ENCODE measurements at regions not wholly inside any gene's neighbourhood (a gene's known extent, or its start where the extent isn't known, plus 50 kb on each side); places are given as distances from the start of the nearest gene placed in this dataset.

DNA sequence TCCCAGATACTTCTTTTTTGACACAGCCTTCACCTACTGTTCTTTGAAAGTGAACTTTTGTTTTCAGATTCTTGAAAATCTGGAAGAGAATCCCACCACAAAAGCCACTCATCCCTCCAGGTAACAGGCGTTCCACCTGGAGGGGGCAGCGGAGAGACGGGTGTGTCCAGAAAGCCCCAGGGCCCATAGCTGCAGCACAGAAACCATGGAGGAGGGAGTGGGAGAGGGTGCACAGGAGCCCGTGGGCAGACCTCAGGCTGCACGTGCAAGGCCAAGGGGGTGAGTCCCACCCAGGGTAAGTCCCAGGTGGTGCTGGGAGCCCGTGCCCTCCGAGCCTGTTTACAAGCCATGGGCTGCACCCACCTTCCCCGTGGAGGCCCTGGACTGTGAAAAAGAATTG, 86.5 kb downstream of the PSMG1 start:
- H3K27ac Mint-ChIP-seq: no peak overlapping the region
- no peaks in the 10 kb centered on the region for H3K4me1 Mint-ChIP-seq
- DNase-seq (no peak), ATAC-seq (no peak)
- no peak overlapping the region for H3K4me3 Mint-ChIP-seq
- peaks cover 5% of the 10 kb centered on the region for H3K27me3 Mint-ChIP-seq
- CTCF ChIA-PET: no interaction called here
- no peaks in the 10 kb centered on the region for H3K9me3 Mint-ChIP-seq (ENCODE audit: low read depth)
- H3K36me3 Mint-ChIP-seq: no peaks in the 10 kb centered on the region

GRCh38 chr21:39095681-39096080, 87.6 kb downstream of the PSMG1 start:
- no peaks in the 10 kb centered on the region for H3K27me3 Mint-ChIP-seq
- H3K36me3 Mint-ChIP-seq: no peaks in the 10 kb centered on the region
- no peaks in the 10 kb centered on the region for H3K9me3 Mint-ChIP-seq (ENCODE audit: low read depth)
- ATAC-seq (no peak), DNase-seq (no peak)
- CTCF ChIA-PET: no interaction called here
- no peaks in the 10 kb centered on the region for H3K4me1 Mint-ChIP-seq
- no peak overlapping the region for H3K27ac Mint-ChIP-seq
- H3K4me3 Mint-ChIP-seq: no peak overlapping the region

DNA sequence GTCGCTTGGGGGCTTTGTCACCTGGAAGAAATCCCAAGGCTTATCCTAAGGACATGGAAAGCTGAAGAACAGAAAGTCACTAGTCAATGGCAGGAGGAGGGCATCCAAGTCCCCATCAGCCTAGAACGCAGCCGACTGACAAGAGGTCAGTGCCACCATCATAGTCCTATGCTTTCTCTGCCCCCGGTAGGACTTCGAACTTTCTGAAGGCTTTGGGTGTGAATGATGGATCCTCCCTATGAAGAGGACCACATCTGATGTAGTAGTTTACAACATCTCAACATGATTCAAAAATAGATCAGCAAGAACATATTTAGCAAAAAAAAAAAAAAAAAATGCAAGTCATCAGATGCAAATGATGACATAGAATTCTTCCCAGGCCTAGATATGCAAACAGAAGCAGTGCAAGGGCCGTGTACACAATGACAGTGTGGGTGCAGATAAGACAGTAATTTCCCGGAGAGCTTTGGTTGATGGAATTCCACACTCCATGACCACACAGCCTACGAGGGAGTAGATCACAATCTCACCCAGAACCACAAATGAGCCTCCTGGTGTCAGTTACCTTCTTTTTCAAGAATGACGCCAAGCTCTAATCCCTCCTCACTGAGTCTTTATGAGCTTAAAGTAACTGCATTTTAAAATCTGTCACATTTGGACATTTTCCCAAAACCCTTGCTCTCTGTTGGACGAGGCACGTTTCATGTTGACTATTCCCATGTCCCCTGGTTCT, 88.2 kb downstream of the PSMG1 start:
- Mint-ChIP-seq H3K4me1 (no peaks in the 10 kb centered on the region), H3K36me3 (no peaks in the 10 kb centered on the region), H3K4me3 (no peak overlapping the region), H3K9me3 (ENCODE audit: low read depth) (no peaks in the 10 kb centered on the region), H3K27ac (no peak overlapping the region), H3K27me3 (no peaks in the 10 kb centered on the region)
- CTCF ChIA-PET: no interaction called here
- no peak for ATAC-seq
- DNase-seq: no peak

DNA sequence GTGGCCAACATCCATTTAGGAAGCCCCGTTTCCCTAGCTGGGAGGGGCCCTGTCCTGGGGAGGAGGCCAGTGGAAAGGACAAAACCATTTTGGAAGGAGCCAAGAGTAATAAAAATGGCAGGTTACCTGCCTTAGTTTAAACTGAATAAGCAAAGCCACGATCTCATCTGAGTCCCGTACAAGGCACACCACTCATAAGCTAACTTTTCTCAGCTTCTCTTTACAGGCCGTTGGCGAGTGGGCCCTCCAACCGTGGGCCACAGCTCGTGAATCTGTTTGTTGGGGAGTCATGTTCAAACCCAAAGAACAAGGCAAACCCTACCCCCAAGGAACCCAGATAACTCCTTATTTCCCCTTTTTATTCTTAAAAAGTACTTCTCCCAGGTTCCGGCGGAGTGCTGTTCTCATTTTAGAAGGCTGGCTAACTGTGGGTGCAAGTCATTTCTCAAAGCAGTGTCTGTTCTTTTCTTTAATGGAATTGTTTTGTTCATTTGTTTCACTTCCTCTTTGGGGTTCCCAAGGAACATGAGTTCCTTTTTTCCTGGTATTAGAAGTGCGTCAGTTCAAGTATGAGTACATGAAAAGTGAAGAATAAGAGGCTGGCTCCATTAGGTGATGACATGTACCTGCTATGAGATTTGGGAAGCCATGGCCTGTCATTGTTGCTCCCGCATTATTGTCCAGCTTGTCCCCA, 89.0 kb downstream of the PSMG1 start:
- Mint-ChIP-seq H3K9me3 (ENCODE audit: low read depth) (no peaks in the 10 kb centered on the region), H3K27ac (no peak overlapping the region), H3K27me3 (no peaks in the 10 kb centered on the region), H3K4me3 (no peak overlapping the region), H3K36me3 (no peaks in the 10 kb centered on the region), H3K4me1 (no peaks in the 10 kb centered on the region)
- DNase-seq (no peak), ATAC-seq (no peak)
- CTCF ChIA-PET: interaction anchor here (0.5 kb wide), 1 partner anchor 392 kb away, joined by 3 read pairs; no protein-coding TSS in a partner anchor

DNA sequence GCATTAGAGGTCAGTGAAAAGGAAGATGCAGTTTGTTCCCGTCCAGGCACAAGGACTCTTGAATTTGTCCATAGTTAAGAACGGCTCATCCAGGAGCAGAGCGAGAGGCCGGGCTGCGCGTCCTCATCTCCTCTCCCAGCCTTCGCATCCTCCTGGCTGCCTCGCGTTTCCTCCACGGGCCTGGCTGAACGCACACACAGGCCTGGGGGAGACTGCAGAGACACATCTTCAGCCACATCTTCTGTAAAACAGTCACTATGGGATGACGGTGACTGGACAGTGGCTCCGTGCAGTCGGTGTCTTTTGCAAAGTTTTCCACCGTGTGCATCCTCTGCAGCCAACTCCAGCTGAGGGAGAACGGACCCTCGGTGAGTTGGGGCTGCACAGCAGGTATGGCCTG, 89.7 kb downstream of the PSMG1 start:
- CTCF ChIA-PET: interaction anchor here (0.5 kb wide), 1 partner anchor 391 kb away, joined by 3 read pairs; no protein-coding TSS in a partner anchor
- no peaks in the 10 kb centered on the region for H3K27me3 Mint-ChIP-seq

GRCh38 chr21:39088831-39089380, 94.3 kb downstream of the PSMG1 start:
- Mint-ChIP-seq H3K9me3 (ENCODE audit: low read depth) (no peaks in the 10 kb centered on the region), H3K4me1 (no peaks in the 10 kb centered on the region), H3K27me3 (no peaks in the 10 kb centered on the region), H3K27ac (no peak overlapping the region), H3K4me3 (no peak overlapping the region), H3K36me3 (no peaks in the 10 kb centered on the region)
- ATAC-seq (no peak), DNase-seq (no peak)
- CTCF ChIA-PET: no interaction called here

More for the DNA sequence above, 89.7 kb downstream of the PSMG1 start:
- Mint-ChIP-seq H3K4me1 (no peaks in the 10 kb centered on the region), H3K4me3 (no peak overlapping the region), H3K36me3 (no peaks in the 10 kb centered on the region), H3K27ac (no peak overlapping the region), H3K9me3 (ENCODE audit: low read depth) (no peaks in the 10 kb centered on the region)
- ATAC-seq (no peak), DNase-seq (no peak)

DNA sequence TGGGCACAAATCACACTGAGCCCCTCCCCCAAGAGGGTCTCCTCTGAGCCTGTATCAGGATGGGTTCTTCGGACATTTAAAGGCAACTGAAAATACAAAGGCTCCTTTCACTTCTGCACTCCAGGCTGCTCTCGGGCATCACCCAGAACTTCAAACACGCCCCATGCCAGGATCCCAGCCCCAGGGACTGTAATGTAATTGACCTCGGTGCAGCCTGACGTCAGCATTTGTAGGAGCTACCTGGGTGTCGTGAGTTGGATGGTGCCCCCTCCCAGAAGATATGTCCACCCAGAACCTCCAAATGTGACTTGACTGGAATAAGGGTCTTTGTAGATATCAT, 95.2 kb downstream of the PSMG1 start:
- no peaks in the 10 kb centered on the region for H3K9me3 Mint-ChIP-seq (ENCODE audit: low read depth)
- CTCF ChIA-PET: no interaction called here
- no peak overlapping the region for H3K27ac Mint-ChIP-seq
- H3K27me3 Mint-ChIP-seq: no peaks in the 10 kb centered on the region
- no peak for ATAC-seq
- H3K4me1 Mint-ChIP-seq: no peaks in the 10 kb centered on the region
- no peaks in the 10 kb centered on the region for H3K36me3 Mint-ChIP-seq
- no peak for DNase-seq
- no peak overlapping the region for H3K4me3 Mint-ChIP-seq

DNA sequence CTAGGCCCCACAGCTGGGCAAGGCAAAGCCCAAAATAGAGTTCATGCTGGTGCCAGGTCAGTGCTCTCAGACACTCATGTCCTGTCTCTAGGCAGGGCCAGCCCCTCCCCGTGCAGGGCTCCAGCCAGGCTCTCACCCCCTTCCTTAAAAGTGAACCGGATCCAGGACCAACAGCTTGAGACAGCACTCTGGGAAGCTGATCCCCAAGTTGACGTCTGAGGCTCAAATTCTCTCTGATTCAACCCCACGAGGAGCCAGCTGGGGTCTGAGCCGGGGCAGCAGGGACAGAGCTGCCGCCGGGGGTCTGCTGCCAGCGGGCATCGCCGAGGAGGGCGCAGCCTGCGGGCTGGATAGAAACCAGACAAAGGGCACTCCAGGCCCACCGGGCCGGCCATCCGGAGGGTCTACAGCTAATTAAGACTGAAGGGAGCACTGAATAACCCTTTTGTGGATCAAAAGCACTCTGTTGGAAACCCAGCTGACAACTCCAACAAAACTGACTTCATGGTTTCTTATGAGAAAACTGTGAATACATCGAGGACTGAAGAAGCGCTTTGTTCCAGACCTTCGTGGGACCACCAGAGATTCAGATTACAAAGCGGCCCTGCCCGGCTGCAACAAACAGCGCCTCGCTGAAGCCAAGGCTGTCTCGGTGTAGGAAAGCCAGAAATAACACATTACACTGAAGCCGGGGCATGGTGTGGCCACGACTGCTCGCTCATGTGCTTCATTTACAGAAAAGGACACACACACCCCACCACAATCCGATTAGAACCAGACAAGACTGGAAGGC, 95.8 kb downstream of the PSMG1 start:
- no peak overlapping the region for H3K27ac Mint-ChIP-seq
- H3K36me3 Mint-ChIP-seq: no peaks in the 10 kb centered on the region
- ATAC-seq (no peak), DNase-seq (no peak)
- H3K9me3 Mint-ChIP-seq (ENCODE audit: low read depth): no peaks in the 10 kb centered on the region
- H3K4me3 Mint-ChIP-seq: no peak overlapping the region
- H3K4me1 Mint-ChIP-seq: no peaks in the 10 kb centered on the region
- CTCF ChIA-PET: no interaction called here
- H3K27me3 Mint-ChIP-seq: no peaks in the 10 kb centered on the region

- CTCF ChIA-PET: no interaction called here
- H3K27ac Mint-ChIP-seq: no peak overlapping the region
- no peak for ATAC-seq
- H3K27me3 Mint-ChIP-seq: no peaks in the 10 kb centered on the region
- DNase-seq: no peak
- no peaks in the 10 kb centered on the region for H3K4me1 Mint-ChIP-seq
- no peaks in the 10 kb centered on the region for H3K36me3 Mint-ChIP-seq
- no peaks in the 10 kb centered on the region for H3K9me3 Mint-ChIP-seq (ENCODE audit: low read depth)
- H3K4me3 Mint-ChIP-seq: no peak overlapping the region
Observed at GRCh38 chr21:39086547-39086946, 96.7 kb downstream of the PSMG1 start.

DNA sequence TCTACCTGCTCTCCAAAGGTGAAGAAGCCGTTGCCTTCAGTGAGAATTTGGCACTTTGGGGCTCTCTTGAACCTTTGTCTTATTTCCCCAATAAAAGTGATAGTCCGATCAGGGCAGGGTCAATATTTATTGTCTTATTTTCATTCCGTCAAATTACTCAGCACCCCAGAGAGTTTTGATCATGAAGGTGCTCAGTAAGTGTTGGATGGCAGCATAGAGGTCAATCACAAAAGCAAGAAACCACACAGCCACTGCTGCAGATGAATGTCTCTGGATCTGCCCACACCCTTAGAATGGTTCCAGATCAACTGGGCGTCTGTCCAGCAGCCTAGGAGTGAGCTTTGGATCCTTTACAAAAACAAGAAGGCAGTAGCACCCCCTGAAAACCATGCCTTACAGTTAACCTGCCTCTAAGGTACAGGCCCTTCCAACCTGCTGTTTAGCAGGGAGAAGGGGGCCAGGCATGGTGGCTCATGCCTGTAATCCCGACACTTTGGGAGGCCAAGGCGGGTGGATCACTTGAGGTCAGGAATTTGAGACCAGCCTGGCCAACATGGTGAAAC, 97.3 kb downstream of the PSMG1 start:
- CTCF ChIA-PET: no interaction called here
- H3K4me1 Mint-ChIP-seq: no peaks in the 10 kb centered on the region
- H3K27ac Mint-ChIP-seq: no peak overlapping the region
- no peak overlapping the region for H3K4me3 Mint-ChIP-seq
- H3K27me3 Mint-ChIP-seq: no peaks in the 10 kb centered on the region
- ATAC-seq (no peak), DNase-seq (no peak)
- H3K9me3 Mint-ChIP-seq (ENCODE audit: low read depth): no peaks in the 10 kb centered on the region
- H3K36me3 Mint-ChIP-seq: no peaks in the 10 kb centered on the region

DNA sequence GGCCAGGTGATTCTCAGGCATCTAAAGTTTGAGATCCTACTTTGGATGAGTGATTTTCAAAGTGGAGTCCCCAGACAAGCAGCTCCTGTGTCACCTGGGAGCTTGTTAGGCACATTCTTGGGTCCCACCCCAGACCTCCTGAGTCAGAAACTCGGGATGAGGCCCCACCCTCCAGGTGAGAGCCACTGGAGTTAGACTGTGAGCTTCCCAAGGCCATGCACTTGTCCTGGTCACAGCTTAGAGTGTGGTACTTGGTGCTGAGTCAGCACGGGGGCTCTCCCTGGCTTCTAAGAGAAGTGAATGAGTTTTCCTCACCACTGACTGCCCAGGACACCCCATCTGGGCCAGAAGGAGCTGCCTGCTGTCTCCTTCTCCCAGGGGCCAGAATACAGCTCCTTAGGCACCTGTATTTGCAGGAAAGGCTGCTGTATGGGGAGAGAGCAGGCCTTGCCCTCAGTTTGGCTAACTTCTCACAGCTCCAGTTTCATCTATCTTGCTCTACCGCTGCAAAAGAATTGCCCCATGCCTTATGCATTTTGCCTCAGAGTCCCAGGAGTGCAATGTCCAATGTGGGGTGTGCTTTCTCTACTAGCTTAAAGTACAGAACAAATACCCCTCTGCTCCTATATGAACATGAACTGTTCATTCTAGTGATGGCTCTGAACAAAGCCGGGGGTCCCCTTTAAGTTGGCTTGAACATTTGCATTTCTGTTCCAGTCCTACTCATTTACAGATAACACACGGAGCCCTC, 98.1 kb downstream of the PSMG1 start:
- no peak overlapping the region for H3K4me3 Mint-ChIP-seq
- H3K9me3 Mint-ChIP-seq (ENCODE audit: low read depth): no peaks in the 10 kb centered on the region
- no peak overlapping the region for H3K27ac Mint-ChIP-seq
- CTCF ChIA-PET: no interaction called here
- no peaks in the 10 kb centered on the region for H3K27me3 Mint-ChIP-seq
- ATAC-seq: no peak
- no peaks in the 10 kb centered on the region for H3K36me3 Mint-ChIP-seq
- no peaks in the 10 kb centered on the region for H3K4me1 Mint-ChIP-seq
- no peak for DNase-seq

GRCh38 chr21:39084073-39084472, 99.2 kb downstream of the PSMG1 start:
- no peak overlapping the region for H3K27ac Mint-ChIP-seq
- no peaks in the 10 kb centered on the region for H3K4me1 Mint-ChIP-seq
- CTCF ChIA-PET: no interaction called here
- no peak for ATAC-seq
- H3K9me3 Mint-ChIP-seq (ENCODE audit: low read depth): no peaks in the 10 kb centered on the region
- no peaks in the 10 kb centered on the region for H3K27me3 Mint-ChIP-seq
- H3K36me3 Mint-ChIP-seq: no peaks in the 10 kb centered on the region
- DNase-seq: no peak
- no peak overlapping the region for H3K4me3 Mint-ChIP-seq

GRCh38 chr21:39083377-39084008, 99.8 kb downstream of the PSMG1 start:
- H3K4me3 Mint-ChIP-seq: no peak overlapping the region
- H3K27ac Mint-ChIP-seq: no peak overlapping the region
- no peak for DNase-seq
- no peaks in the 10 kb centered on the region for H3K4me1 Mint-ChIP-seq
- H3K9me3 Mint-ChIP-seq (ENCODE audit: low read depth): no peaks in the 10 kb centered on the region
- CTCF ChIA-PET: no interaction called here
- ATAC-seq: no peak
- H3K36me3 Mint-ChIP-seq: no peaks in the 10 kb centered on the region
- no peaks in the 10 kb centered on the region for H3K27me3 Mint-ChIP-seq

Measured in activated CD8-positive, alpha-beta memory T cell treated with anti-CD3 and anti-CD28 coated beads, Interleukin-2, amount 10 ng/mL, durations not matched to agents 7 days and 5 days (primary cell).